NT2/D1 (cell line): ENCODE measurements at regions not wholly inside any gene's neighbourhood (a gene's known extent, or its start where the extent isn't known, plus 50 kb on each side); places are given as distances from the start of the nearest gene placed in this dataset.

ENCODE experiments used
- DNase-seq: peaks from one replicate; pipeline ENCODE4 v3.0.0-alpha.2; 2011; ENCODE audit warnings: low read depth, low spot score
- H3K27me3 ChIP-seq: 2 replicates; pipeline ENCODE4 v1.6.0; 2011; ENCODE audit warnings: mild to moderate bottlenecking; ENCODE audit not compliant: insufficient read length, insufficient read depth
- H3K36me3 ChIP-seq: 2 replicates; pipeline ENCODE4 v1.6.1; 2011; ENCODE audit warnings: mild to moderate bottlenecking, low read length, mixed read lengths; ENCODE audit not compliant: insufficient read depth, insufficient read length
- H3K4me1 ChIP-seq: 2 replicates; pipeline ENCODE4 v1.5.1; 2011; ENCODE audit not compliant: insufficient read depth, insufficient read length
- H3K4me3 ChIP-seq: 2 replicates; pipeline ENCODE4 v1.5.1; 2011; ENCODE audit warnings: low read depth; ENCODE audit not compliant: insufficient read length
- H3K9ac ChIP-seq: 2 replicates; pipeline ENCODE4 v1.6.0; 2011; ENCODE audit warnings: low read depth; ENCODE audit not compliant: insufficient read length
- H3K9me3 ChIP-seq: 2 replicates; pipeline ENCODE4 v1.5.1; 2011; ENCODE audit warnings: mild to moderate bottlenecking, low read length; ENCODE audit not compliant: insufficient read depth
- SUZ12 ChIP-seq: IDR thresholded peaks from 2 replicates; pipeline ENCODE4 v1.6.1; 2011; ENCODE audit not compliant: insufficient read length, insufficient read depth; ENCODE audit errors: extremely low read depth
- YY1 ChIP-seq: IDR thresholded peaks from 2 replicates; pipeline ENCODE4 v1.6.1; 2011; ENCODE audit not compliant: insufficient read length, insufficient read depth
- ZNF274 ChIP-seq: IDR thresholded peaks from 2 replicates; pipeline ENCODE4 v1.6.1; 2011; ENCODE audit warnings: mild to moderate bottlenecking, low read depth, low read length

DNA sequence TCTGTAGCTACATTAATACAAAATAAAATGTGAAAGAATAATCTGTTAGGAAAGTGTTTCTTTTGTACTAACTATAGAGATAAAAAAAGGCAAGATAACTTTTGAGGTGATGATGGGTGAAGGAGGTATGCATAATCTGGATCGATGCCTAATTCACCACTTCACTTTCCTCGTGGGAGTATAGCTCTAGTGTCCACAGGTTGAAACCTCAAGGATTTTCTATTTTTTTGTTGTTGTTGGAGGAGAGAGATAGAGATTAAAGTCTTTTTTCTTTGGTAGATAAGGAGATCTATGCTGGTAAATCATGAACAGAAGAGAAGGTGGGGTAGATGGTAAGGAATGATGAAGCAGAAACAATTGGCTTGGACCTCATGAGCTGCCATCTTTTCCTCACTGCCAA, 635.3 kb upstream of the ZEB2 start:
- H3K27me3 ChIP-seq: no peaks in the 10 kb centered on the region
- H3K9ac ChIP-seq: no peak overlapping the region
- no peaks in the 10 kb centered on the region for H3K4me1 ChIP-seq
- H3K9me3 ChIP-seq: no peaks in the 10 kb centered on the region
- no peak for TF ChIP-seq YY1
- no peak for TF ChIP-seq ZNF274
- TF ChIP-seq SUZ12: no peak
- H3K4me3 ChIP-seq: no peak overlapping the region
- H3K36me3 ChIP-seq: no peaks in the 10 kb centered on the region
- DNase-seq: no peak

DNA sequence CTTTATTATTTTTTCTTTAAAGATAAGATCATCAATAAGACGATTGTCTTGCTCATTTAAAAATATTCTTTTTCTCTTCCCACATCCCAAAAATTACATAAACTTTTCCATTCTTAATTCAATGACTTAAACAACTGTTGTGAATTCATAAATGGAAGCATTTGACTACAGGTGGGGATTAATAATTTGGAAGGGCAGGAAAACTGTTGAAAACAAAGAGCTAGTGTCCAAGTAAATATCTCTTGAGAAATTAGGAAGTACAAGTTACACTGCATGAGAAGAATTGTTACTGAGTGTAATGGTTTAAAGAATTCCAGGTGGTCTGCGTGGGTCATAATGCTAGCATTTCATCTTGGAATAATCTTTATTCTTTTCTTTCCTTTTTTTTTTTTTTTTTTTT, 634.8 kb upstream of the ZEB2 start:
- Histone ChIP-seq H3K4me3 (no peak overlapping the region), H3K27me3 (no peaks in the 10 kb centered on the region), H3K9me3 (no peaks in the 10 kb centered on the region), H3K36me3 (no peaks in the 10 kb centered on the region), H3K4me1 (no peaks in the 10 kb centered on the region), H3K9ac (no peak overlapping the region)
- TF ChIP-seq ZNF274: no peak
- no peak for TF ChIP-seq YY1
- TF ChIP-seq SUZ12: no peak
- no peak for DNase-seq

GRCh38 chr2:145146691-145147090, 626.8 kb upstream of the ZEB2 start:
- H3K36me3 ChIP-seq: no peaks in the 10 kb centered on the region
- TF ChIP-seq ZNF274: no peak

DNA sequence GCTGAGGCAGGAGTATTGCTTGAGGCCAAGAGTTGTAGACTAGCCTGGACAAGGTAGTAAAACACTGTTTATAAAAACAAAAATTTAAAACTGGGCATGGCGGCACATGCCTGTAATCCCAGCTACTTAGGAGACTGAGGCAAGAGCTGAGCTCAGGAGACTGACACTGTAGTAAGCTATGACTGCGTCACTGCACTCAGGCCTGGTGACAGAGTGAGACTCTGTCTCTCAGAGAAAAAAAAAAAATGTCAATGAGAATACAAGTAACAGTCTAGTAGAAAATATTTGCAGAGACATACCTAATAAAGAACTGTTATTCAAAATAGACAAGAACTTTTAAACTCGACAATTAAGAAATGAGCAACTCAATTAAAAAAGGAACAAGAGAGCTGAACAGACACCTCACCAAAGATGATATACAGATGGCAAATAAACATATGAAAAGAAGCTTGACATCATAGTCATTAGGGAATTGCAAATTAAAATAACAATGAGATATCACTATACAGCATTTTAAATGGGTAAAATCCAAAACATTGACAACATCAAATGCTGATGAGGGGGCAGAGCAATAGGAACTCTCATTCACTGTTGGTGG, 624.3 kb upstream of the ZEB2 start:
- no peak overlapping the region for H3K9ac ChIP-seq
- H3K9me3 ChIP-seq: no peaks in the 10 kb centered on the region
- H3K4me1 ChIP-seq: no peaks in the 10 kb centered on the region
- DNase-seq: no peak
- H3K36me3 ChIP-seq: no peaks in the 10 kb centered on the region
- TF ChIP-seq YY1 (no peak), ZNF274 (no peak), SUZ12 (no peak)
- no peak overlapping the region for H3K4me3 ChIP-seq
- H3K27me3 ChIP-seq: no peaks in the 10 kb centered on the region

More at GRCh38 chr2:145146691-145147090, 626.8 kb upstream of the ZEB2 start:
- H3K4me3 ChIP-seq: no peak overlapping the region
- no peaks in the 10 kb centered on the region for H3K4me1 ChIP-seq
- no peak overlapping the region for H3K9ac ChIP-seq
- no peaks in the 10 kb centered on the region for H3K27me3 ChIP-seq
- no peak for DNase-seq
- H3K9me3 ChIP-seq: no peaks in the 10 kb centered on the region

DNA sequence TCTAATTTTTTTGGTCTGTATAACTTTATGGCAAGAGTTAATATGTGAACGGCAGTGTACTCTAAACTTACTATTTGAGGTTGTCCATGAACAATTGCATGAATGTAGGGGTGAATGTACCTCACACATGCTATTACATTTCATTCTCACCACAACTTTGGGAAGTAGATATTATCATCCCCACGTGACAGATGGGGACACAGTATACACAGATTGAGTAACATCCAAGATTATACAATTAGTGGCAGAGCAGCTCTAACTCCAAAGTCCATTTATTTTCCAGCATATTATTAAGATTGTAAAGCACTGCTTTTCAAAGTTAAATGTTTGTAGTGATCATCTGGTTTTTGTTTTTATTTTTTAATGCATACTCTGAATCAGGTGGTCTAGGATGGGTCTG, 622.1 kb upstream of the ZEB2 start:
- no peaks in the 10 kb centered on the region for H3K36me3 ChIP-seq
- no peaks in the 10 kb centered on the region for H3K27me3 ChIP-seq
- no peaks in the 10 kb centered on the region for H3K4me1 ChIP-seq
- no peak overlapping the region for H3K4me3 ChIP-seq
- no peak overlapping the region for H3K9ac ChIP-seq
- no peak for TF ChIP-seq ZNF274
- no peak for TF ChIP-seq YY1
- no peak for TF ChIP-seq SUZ12
- no peaks in the 10 kb centered on the region for H3K9me3 ChIP-seq
- no peak for DNase-seq

- TF ChIP-seq YY1 (no peak), ZNF274 (no peak), SUZ12 (no peak)
- Histone ChIP-seq H3K27me3 (no peaks in the 10 kb centered on the region), H3K4me1 (no peaks in the 10 kb centered on the region), H3K36me3 (no peaks in the 10 kb centered on the region), H3K4me3 (no peak overlapping the region), H3K9ac (no peak overlapping the region), H3K9me3 (no peaks in the 10 kb centered on the region)
- no peak for DNase-seq
Measured at GRCh38 chr2:145140658-145141057, 620.7 kb upstream of the ZEB2 start.

- no peaks in the 10 kb centered on the region for H3K27me3 ChIP-seq
Measured at GRCh38 chr2:145138626-145139025, 618.7 kb upstream of the ZEB2 start.

DNA sequence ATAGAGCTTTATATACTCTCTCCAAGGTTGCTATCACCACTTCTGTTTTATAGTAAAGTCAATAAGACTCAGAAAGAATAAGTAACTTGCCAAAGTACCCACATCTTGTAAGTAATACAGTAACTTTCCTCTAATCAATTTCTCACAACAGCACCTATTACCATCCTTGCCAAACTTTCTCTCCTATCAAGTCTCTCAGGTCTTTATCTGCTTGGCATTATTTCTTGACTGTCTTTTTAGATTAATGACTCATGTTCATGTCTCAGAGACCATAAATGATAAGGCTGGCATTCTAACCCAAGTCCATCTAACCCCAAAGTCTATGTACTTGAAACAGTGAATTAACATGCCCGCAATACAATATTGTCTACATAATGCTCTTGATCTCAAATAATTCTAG, 618.0 kb upstream of the ZEB2 start:
- no peaks in the 10 kb centered on the region for H3K9me3 ChIP-seq
- no peaks in the 10 kb centered on the region for H3K36me3 ChIP-seq
- H3K4me1 ChIP-seq: no peaks in the 10 kb centered on the region
- H3K27me3 ChIP-seq: no peaks in the 10 kb centered on the region
- DNase-seq: no peak
- H3K4me3 ChIP-seq: no peak overlapping the region
- H3K9ac ChIP-seq: no peak overlapping the region
- TF ChIP-seq SUZ12 (no peak), YY1 (no peak), ZNF274 (no peak)

More at GRCh38 chr2:145138626-145139025, 618.7 kb upstream of the ZEB2 start:
- no peaks in the 10 kb centered on the region for H3K4me1 ChIP-seq
- TF ChIP-seq SUZ12 (no peak), YY1 (no peak), ZNF274 (no peak)
- no peaks in the 10 kb centered on the region for H3K36me3 ChIP-seq
- no peak overlapping the region for H3K9ac ChIP-seq
- no peaks in the 10 kb centered on the region for H3K9me3 ChIP-seq
- H3K4me3 ChIP-seq: no peak overlapping the region
- no peak for DNase-seq
